Uterus (tissue), 2 donors: ENCODE measurements at regions not wholly inside any gene's neighbourhood (a gene's known extent, or its start where the extent isn't known, plus 50 kb on each side); places are given as distances from the start of the nearest gene placed in this dataset.

Source experiments
- POLR2A ChIP-seq, 2 donors: fragments of 450-650 bp; IDR thresholded peaks; one replicate each; pipeline ENCODE4 v1.6.1; 2016; ENCODE audit warnings: antibody characterized with exemption in 2 of 2, mild to moderate bottlenecking in 1 of 2, moderate library complexity in 1 of 2
- TF ChIP-seq, protein P1 (sequence below), 4 experiments: fragments of 200-600 bp in 2 of 4; fragments of 450-650 bp in 2 of 4; sonication (generic) in 2 of 4; IDR thresholded peaks; one replicate each; pipeline ENCODE4 v1.5.1; 2016 to 2019; ENCODE audit warnings: antibody characterized with exemption in 4 of 4, mild to moderate bottlenecking in 2 of 4, moderate library complexity in 1 of 4

DNA sequence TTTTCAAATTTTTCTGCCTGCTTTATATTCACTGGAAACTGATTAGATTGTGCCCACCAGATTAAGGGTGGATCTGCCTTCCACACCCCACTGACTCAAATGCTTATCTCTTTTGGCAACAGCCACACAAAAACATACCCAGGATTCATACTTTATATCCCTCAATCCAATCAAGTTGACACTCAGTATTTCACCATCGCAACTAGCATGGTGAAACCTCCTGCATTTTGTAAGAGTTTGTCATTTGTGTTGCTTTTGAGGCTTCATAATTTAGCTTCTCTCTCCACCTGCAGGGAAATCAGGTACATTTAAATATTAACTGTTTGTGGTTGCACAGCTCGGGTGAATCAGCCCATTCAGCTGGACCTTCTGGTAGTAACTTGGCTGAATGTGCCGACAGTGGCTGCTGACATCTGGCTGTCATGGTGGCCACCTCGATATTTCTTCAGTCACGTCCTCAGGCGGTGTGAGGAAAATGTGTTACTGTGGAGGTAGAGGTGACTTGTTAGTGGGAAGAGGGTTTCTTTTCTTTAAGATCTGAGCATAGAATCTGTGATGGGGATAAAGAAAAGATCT is 224.0 kb downstream of the PTBP2 start:
- TF ChIP-seq, protein P1, sequence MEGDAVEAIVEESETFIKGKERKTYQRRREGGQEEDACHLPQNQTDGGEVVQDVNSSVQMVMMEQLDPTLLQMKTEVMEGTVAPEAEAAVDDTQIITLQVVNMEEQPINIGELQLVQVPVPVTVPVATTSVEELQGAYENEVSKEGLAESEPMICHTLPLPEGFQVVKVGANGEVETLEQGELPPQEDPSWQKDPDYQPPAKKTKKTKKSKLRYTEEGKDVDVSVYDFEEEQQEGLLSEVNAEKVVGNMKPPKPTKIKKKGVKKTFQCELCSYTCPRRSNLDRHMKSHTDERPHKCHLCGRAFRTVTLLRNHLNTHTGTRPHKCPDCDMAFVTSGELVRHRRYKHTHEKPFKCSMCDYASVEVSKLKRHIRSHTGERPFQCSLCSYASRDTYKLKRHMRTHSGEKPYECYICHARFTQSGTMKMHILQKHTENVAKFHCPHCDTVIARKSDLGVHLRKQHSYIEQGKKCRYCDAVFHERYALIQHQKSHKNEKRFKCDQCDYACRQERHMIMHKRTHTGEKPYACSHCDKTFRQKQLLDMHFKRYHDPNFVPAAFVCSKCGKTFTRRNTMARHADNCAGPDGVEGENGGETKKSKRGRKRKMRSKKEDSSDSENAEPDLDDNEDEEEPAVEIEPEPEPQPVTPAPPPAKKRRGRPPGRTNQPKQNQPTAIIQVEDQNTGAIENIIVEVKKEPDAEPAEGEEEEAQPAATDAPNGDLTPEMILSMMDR (IDR thresholded peaks at IDR 0.05), result no peak
- no peak for TF ChIP-seq POLR2A (IDR thresholded peaks at IDR 0.05)
